Ovary (tissue), 7 donors: ENCODE measurements at regions not wholly inside any gene's neighbourhood (a gene's known extent, or its start where the extent isn't known, plus 50 kb on each side); places are given as distances from the start of the nearest gene placed in this dataset.

Experiments
- DNase-seq, 5 donors: peaks; one replicate each; pipeline ENCODE4 v3.0.0-alpha.2; 2019 to 2020
- H3K27ac ChIP-seq, 2 donors: fragments of 200-600 bp; one replicate each; pipeline versions ENCODE4 v1.5.1 to v1.8.0; 2019 to 2022
- H3K27me3 ChIP-seq: fragments of 200-600 bp; one replicate; pipeline ENCODE4 v1.8.0; 2022
- H3K36me3 ChIP-seq: fragments of 200-600 bp; sonication (generic); one replicate; pipeline ENCODE4 v1.5.1; 2019
- H3K4me1 ChIP-seq: one replicate; pipeline ENCODE4 v1.8.1; 2013; ENCODE audit warnings: mild to moderate bottlenecking, moderate library complexity; ENCODE audit not compliant: insufficient read depth
- H3K4me3 ChIP-seq: fragments of 200-600 bp; sonication (generic); one replicate; pipeline ENCODE4 v1.5.1; 2017
- H3K9me3 ChIP-seq, 2 donors: fragments of 200-600 bp in 1 of 2; sonication (generic) in 1 of 2; one replicate each; pipeline versions ENCODE4 v1.5.1 to v1.8.1; 2013 to 2019; ENCODE audit warnings: mild to moderate bottlenecking in 1 of 2, moderate library complexity in 1 of 2
- CTCF ChIP-seq, 3 donors: fragments of 450-650 bp in 2 of 3; fragments of 200-600 bp in 1 of 3; IDR thresholded peaks; one replicate each; pipeline versions ENCODE4 v1.5.1 to v1.8.0; 2016 to 2022; ENCODE audit warnings: antibody characterized with exemption in 3 of 3, mild to moderate bottlenecking in 1 of 3
- EP300 ChIP-seq: sonication (generic); formaldehyde crosslinking; IDR thresholded peaks from one replicate; pipeline ENCODE4 v1.6.1; 2017; ENCODE audit warnings: antibody characterized with exemption
- POLR2A ChIP-seq: fragments of 450-650 bp; IDR thresholded peaks from one replicate; pipeline ENCODE4 v1.6.1; 2017; ENCODE audit warnings: antibody characterized with exemption, mild to moderate bottlenecking, moderate library complexity
- WGBS, 3 donors: extraction: QIAGEN DNeasy Blood & Tissue Kit in 1 of 3; methylation state at CpG; one replicate each; pipeline versions ENCODE4 v1.1.5 to v1.1.7; 2013 to 2017; 5-methylcytosine and 5-hydroxymethylcytosine counted together
- intact Hi-C, 4 donors: fragments of 100-400 bp; cut with DNase I; formaldehyde crosslinking; loops; one replicate each; pipeline versions ENCODE4 v1.11.0 to v1.15.1; 2022 to 2023
- donor health status: DM: no; HTN: no; CAD: no; lungs with moderate emphysema.
- donor health status: DM: no; HTN: no; CAD: no.
- donor health status: Bipolar disorder and iron deficiency.
- donor health status: DM: no; HTN: no; CAD: no.
- donor health status: DM: yes; HTN: yes; CAD: no.

GRCh38 chr9:20112205-20112783 is 323.5 kb upstream of the SLC24A2 start:
- no peak overlapping the region for H3K27ac ChIP-seq
- 80 to 87% (median 87%) methylated on average over 7 of the region's 7 CpGs for WGBS, 3 donors
- intact Hi-C loops = loop anchor here in 1 of 4 donors (10.0 kb wide), 1 partner anchor 73 kb away; no protein-coding TSS in a partner anchor

GRCh38 chr9:20111173-20111843 is 322.5 kb upstream of the SLC24A2 start:
- no peaks in the 10 kb centered on the region for H3K27me3 ChIP-seq
- TF ChIP-seq CTCF (IDR thresholded peaks at IDR 0.05) (no peak), POLR2A (no peak), EP300 (no peak)
- H3K9me3 ChIP-seq = no peaks in the 10 kb centered on the region
- H3K4me3 ChIP-seq = no peak overlapping the region
- DNase-seq = no peak
- 55 to 59% (median 59%) methylated on average over 3 of the region's 3 CpGs for WGBS, 3 donors
- H3K27ac ChIP-seq = no peak overlapping the region
- H3K4me1 ChIP-seq = no peaks in the 10 kb centered on the region
- intact Hi-C loops = loop anchor here in 1 of 4 donors (10.0 kb wide), 1 partner anchor 73 kb away; no protein-coding TSS in a partner anchor
- no peaks in the 10 kb centered on the region for H3K36me3 ChIP-seq

More at GRCh38 chr9:20112205-20112783, 323.5 kb upstream of the SLC24A2 start:
- H3K27me3 ChIP-seq = no peaks in the 10 kb centered on the region
- H3K4me3 ChIP-seq = no peak overlapping the region
- no peaks in the 10 kb centered on the region for H3K36me3 ChIP-seq
- H3K9me3 ChIP-seq = no peaks in the 10 kb centered on the region
- no peak for DNase-seq
- H3K4me1 ChIP-seq = no peaks in the 10 kb centered on the region
- TF ChIP-seq POLR2A (no peak), CTCF (IDR thresholded peaks at IDR 0.05) (no peak), EP300 (no peak)

GRCh38 chr9:20095430-20096092 is 306.7 kb upstream of the SLC24A2 start:
- 73 to 94% (median 89%) methylated on average over 5 of the region's 5 CpGs for WGBS, 3 donors
- no peak for TF ChIP-seq POLR2A
- no peak for TF ChIP-seq CTCF (IDR thresholded peaks at IDR 0.05)
- TF ChIP-seq EP300 = no peak
- Histone ChIP-seq H3K9me3 (no peaks in the 10 kb centered on the region), H3K36me3 (no peaks in the 10 kb centered on the region), H3K27me3 (no peaks in the 10 kb centered on the region), H3K4me1 (no peaks in the 10 kb centered on the region), H3K27ac (no peak overlapping the region), H3K4me3 (no peak overlapping the region)
- intact Hi-C loops = no loop called here
- no peak for DNase-seq

- TF ChIP-seq EP300 (no peak), CTCF (IDR thresholded peaks at IDR 0.05) (no peak), POLR2A (no peak)
- no peaks in the 10 kb centered on the region for H3K9me3 ChIP-seq
- H3K4me3 ChIP-seq = no peak overlapping the region
- H3K27ac ChIP-seq = no peak overlapping the region
- no peaks in the 10 kb centered on the region for H3K36me3 ChIP-seq
- no peak for DNase-seq
- no peaks in the 10 kb centered on the region for H3K27me3 ChIP-seq
- WGBS, 3 donors = 83 to 94% (median 84%) methylated on average over 1 of the region's 1 CpG
- intact Hi-C loops = no loop called here
- no peaks in the 10 kb centered on the region for H3K4me1 ChIP-seq
Observed at GRCh38 chr9:20092561-20092960, 303.7 kb upstream of the SLC24A2 start.
